Liver (tissue), 8 donors: ENCODE measurements at regions not wholly inside any gene's neighbourhood (a gene's known extent, or its start where the extent isn't known, plus 50 kb on each side); places are given as distances from the start of the nearest gene placed in this dataset.
A peak's percentile ranks its signal among the peaks of the same experiment; 100 is the strongest.

Experiments used
- DNase-seq: peaks from one replicate; pipeline ENCODE4 v3.0.0-alpha.2; 2017; ENCODE audit warnings: low spot score
- H3K27ac ChIP-seq, 2 donors: one replicate each; pipeline ENCODE4 v1.7.0; 2013; ENCODE audit warnings: inconsistent platforms in 2 of 2, low read length in 2 of 2, control low read depth in 1 of 2, low read depth in 1 of 2, mild to moderate bottlenecking in 1 of 2
- H3K27me3 ChIP-seq, 4 donors: one replicate each; pipeline versions ENCODE4 v1.6.1 to v1.7.0; 2013; ENCODE audit warnings: low read length in 3 of 4, inconsistent platforms in 1 of 4, mild to moderate bottlenecking in 1 of 4, moderate library complexity in 1 of 4; ENCODE audit not compliant: control insufficient read depth in 4 of 4, insufficient read depth in 4 of 4
- H3K36me3 ChIP-seq, 4 donors: one replicate each; pipeline versions ENCODE4 v1.6.1 to v1.7.0; 2013; ENCODE audit warnings: low read length in 3 of 4, mild to moderate bottlenecking in 3 of 4, low read depth in 1 of 4, moderate library complexity in 1 of 4; ENCODE audit not compliant: control insufficient read depth in 4 of 4, insufficient read depth in 3 of 4
- H3K4me1 ChIP-seq, 4 donors: one replicate each; pipeline versions ENCODE4 v1.6.1 to v1.7.0; 2013; ENCODE audit warnings: low read length in 3 of 4, mild to moderate bottlenecking in 3 of 4, moderate library complexity in 1 of 4; ENCODE audit not compliant: control insufficient read depth in 4 of 4, insufficient read depth in 4 of 4
- H3K4me3 ChIP-seq, 3 donors: one replicate each; pipeline versions ENCODE4 v1.6.1 to v1.7.0; 2013; ENCODE audit warnings: low read length in 3 of 3, control low read depth in 1 of 3, low read depth in 1 of 3, mild to moderate bottlenecking in 1 of 3
- H3K9ac ChIP-seq, 2 donors: one replicate each; pipeline ENCODE4 v1.7.0; 2013; ENCODE audit warnings: low read length in 2 of 2, mild to moderate bottlenecking in 2 of 2, moderate library complexity in 2 of 2, control low read depth in 1 of 2, low read depth in 1 of 2
- H3K9me3 ChIP-seq, 4 donors: one replicate each; pipeline versions ENCODE4 v1.6.1 to v1.7.0; 2013; ENCODE audit warnings: low read length in 3 of 4; ENCODE audit not compliant: control insufficient read depth in 4 of 4
- GABPA ChIP-seq, 2 donors: IDR thresholded peaks in 1 of 2; conservative IDR thresholded peaks in 1 of 2; 2 replicates each; pipeline ENCODE4 v1.6.1; 2016; ENCODE audit warnings: antibody characterized with exemption in 2 of 2, mild to moderate bottlenecking in 1 of 2, moderate library complexity in 1 of 2
- HNF4A ChIP-seq, 2 donors: conservative IDR thresholded peaks; 2 replicates each; pipeline ENCODE4 v1.6.1; 2016; ENCODE audit warnings: antibody characterized with exemption in 2 of 2, mild to moderate bottlenecking in 2 of 2
- NR2F2 ChIP-seq: IDR thresholded peaks from 2 replicates; pipeline ENCODE4 v1.6.1; 2016; ENCODE audit warnings: antibody characterized with exemption
- RAD21 ChIP-seq, 2 donors: IDR thresholded peaks; 2 replicates each; pipeline ENCODE4 v1.6.1; 2016; ENCODE audit warnings: antibody characterized with exemption in 2 of 2, mild to moderate bottlenecking in 2 of 2
- RXRA ChIP-seq, 2 donors: IDR thresholded peaks; 2 replicates each; pipeline ENCODE4 v1.6.1; 2017 to 2018; ENCODE audit warnings: antibody characterized with exemption in 2 of 2, mild to moderate bottlenecking in 1 of 2
- SP1 ChIP-seq: IDR thresholded peaks from 2 replicates; pipeline ENCODE4 v1.6.1; 2018; ENCODE audit warnings: antibody characterized with exemption, mild to moderate bottlenecking
- TAF1 ChIP-seq: conservative IDR thresholded peaks from 2 replicates; pipeline ENCODE4 v1.6.1; 2016; ENCODE audit warnings: antibody characterized with exemption, mild to moderate bottlenecking
- YY1 ChIP-seq: IDR thresholded peaks from 2 replicates; pipeline ENCODE4 v1.6.1; 2016; ENCODE audit warnings: antibody characterized with exemption, mild to moderate bottlenecking
- WGBS: extraction: QIAGEN DNeasy Blood & Tissue Kit; methylation state at CpG from one replicate; pipeline ENCODE4 v1.1.7; 2013; 5-methylcytosine and 5-hydroxymethylcytosine counted together
- TF ChIP-seq, protein P1 (sequence below): IDR thresholded peaks from 2 replicates; pipeline ENCODE4 v1.6.1; 2016; ENCODE audit warnings: antibody characterized with exemption
- TF ChIP-seq, protein P2 (sequence below): IDR thresholded peaks from 2 replicates; pipeline ENCODE4 v1.6.1; 2016; ENCODE audit warnings: antibody characterized with exemption, mild to moderate bottlenecking
- TF ChIP-seq, protein P3 (sequence below): IDR thresholded peaks from 2 replicates; pipeline ENCODE4 v1.6.1; 2016; ENCODE audit warnings: antibody characterized with exemption
- TF ChIP-seq, protein P4 (sequence below): IDR thresholded peaks from 2 replicates; pipeline ENCODE4 v1.6.1; 2016; ENCODE audit warnings: antibody characterized with exemption
- TF ChIP-seq, protein P5 (sequence below): fragments of 150-350 bp; IDR thresholded peaks from 2 replicates; pipeline ENCODE4 v1.5.1; 2017; ENCODE audit warnings: improper control_type of control experiment, low read depth, low read length; ENCODE audit not compliant: missing input control
- donor health status: healthy.
- donor health status: healthy.
- donor health status: healthy.
- donor health status: healthy.
- donor health status: healthy.

DNA sequence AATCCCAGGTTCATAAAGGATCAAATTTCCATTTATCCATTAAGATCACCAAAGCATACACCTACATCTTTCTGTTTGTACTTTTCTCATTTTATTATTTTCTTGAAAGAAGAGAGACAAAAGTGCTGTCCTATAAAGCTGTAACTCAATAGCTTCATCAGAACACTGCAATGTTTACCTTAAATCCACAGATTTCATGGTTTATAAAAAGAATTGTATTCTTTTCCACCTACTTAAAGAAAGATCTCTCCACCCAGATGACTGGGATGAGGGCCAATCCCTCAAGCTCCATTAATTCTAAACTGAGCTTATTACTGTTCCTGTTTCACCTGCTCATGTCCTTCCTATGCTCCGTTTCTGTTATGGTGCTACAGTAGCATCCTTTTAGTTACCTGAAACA, 470.6 kb downstream of the BCAT1 start (continued):
- TF ChIP-seq, protein P1, sequence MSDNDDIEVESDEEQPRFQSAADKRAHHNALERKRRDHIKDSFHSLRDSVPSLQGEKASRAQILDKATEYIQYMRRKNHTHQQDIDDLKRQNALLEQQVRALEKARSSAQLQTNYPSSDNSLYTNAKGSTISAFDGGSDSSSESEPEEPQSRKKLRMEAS: no peak

DNA sequence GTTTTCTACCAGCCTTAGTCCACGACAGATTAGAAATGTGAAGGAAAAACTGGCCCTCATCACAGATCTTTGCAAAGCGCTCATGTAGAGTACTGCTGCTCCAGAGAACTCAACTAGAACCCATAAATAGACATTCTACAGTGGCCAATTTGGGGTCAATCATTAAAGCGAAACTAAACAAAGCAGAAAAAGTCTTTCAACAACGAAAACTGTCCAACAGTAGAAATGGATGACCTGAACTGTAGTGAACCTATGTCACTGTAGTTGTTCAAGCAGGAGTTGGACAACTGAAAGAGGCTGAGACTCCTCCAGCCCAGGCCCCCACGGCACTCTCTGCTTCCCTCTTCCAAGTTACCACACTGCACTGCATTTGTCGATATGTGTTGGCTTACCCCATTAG, 472.6 kb downstream of the BCAT1 start:
- 30% methylated on average over 6 of the region's 6 CpGs for WGBS
- H3K4me3 ChIP-seq: peak overlapping the region; percentile 27 to 41 (median 29)

More for the DNA sequence above, 472.6 kb downstream of the BCAT1 start:
- no peaks in the 10 kb centered on the region for H3K9me3 ChIP-seq
- no peaks in the 10 kb centered on the region for H3K27me3 ChIP-seq
- H3K27ac ChIP-seq: peak overlapping the region; percentile 82 to 91
- peak overlapping the region; percentile 19 to 67 for H3K9ac ChIP-seq
- H3K4me1 ChIP-seq: peaks cover 9 to 22% (median 11%) of the 10 kb centered on the region in 4 donors
- no peaks in the 10 kb centered on the region for H3K36me3 ChIP-seq
- TF ChIP-seq SP1 (peak; percentile 68), GABPA (IDR thresholded peaks at IDR 0.05 in 1 of 2, conservative IDR thresholded peaks at IDR 0.05 in 1 of 2) (no peak), YY1 (peak; percentile 89), RAD21 (IDR thresholded peaks at IDR 0.05) (peak in 1 of 2 donors; percentile 63), RXRA (IDR thresholded peaks at IDR 0.05) (peak; percentile 83 to 89), TAF1 (no peak), HNF4A (conservative IDR thresholded peaks at IDR 0.05) (peak; percentile 50 to 55), NR2F2 (peak; percentile 42)
- TF ChIP-seq, protein P2, sequence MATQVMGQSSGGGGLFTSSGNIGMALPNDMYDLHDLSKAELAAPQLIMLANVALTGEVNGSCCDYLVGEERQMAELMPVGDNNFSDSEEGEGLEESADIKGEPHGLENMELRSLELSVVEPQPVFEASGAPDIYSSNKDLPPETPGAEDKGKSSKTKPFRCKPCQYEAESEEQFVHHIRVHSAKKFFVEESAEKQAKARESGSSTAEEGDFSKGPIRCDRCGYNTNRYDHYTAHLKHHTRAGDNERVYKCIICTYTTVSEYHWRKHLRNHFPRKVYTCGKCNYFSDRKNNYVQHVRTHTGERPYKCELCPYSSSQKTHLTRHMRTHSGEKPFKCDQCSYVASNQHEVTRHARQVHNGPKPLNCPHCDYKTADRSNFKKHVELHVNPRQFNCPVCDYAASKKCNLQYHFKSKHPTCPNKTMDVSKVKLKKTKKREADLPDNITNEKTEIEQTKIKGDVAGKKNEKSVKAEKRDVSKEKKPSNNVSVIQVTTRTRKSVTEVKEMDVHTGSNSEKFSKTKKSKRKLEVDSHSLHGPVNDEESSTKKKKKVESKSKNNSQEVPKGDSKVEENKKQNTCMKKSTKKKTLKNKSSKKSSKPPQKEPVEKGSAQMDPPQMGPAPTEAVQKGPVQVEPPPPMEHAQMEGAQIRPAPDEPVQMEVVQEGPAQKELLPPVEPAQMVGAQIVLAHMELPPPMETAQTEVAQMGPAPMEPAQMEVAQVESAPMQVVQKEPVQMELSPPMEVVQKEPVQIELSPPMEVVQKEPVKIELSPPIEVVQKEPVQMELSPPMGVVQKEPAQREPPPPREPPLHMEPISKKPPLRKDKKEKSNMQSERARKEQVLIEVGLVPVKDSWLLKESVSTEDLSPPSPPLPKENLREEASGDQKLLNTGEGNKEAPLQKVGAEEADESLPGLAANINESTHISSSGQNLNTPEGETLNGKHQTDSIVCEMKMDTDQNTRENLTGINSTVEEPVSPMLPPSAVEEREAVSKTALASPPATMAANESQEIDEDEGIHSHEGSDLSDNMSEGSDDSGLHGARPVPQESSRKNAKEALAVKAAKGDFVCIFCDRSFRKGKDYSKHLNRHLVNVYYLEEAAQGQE: peak; percentile 52
- TF ChIP-seq, protein P3, sequence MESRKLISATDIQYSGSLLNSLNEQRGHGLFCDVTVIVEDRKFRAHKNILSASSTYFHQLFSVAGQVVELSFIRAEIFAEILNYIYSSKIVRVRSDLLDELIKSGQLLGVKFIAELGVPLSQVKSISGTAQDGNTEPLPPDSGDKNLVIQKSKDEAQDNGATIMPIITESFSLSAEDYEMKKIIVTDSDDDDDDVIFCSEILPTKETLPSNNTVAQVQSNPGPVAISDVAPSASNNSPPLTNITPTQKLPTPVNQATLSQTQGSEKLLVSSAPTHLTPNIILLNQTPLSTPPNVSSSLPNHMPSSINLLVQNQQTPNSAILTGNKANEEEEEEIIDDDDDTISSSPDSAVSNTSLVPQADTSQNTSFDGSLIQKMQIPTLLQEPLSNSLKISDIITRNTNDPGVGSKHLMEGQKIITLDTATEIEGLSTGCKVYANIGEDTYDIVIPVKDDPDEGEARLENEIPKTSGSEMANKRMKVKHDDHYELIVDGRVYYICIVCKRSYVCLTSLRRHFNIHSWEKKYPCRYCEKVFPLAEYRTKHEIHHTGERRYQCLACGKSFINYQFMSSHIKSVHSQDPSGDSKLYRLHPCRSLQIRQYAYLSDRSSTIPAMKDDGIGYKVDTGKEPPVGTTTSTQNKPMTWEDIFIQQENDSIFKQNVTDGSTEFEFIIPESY: no peak
- TF ChIP-seq, protein P4, sequence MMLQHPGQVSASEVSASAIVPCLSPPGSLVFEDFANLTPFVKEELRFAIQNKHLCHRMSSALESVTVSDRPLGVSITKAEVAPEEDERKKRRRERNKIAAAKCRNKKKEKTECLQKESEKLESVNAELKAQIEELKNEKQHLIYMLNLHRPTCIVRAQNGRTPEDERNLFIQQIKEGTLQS: no peak
- TF ChIP-seq, protein P5, sequence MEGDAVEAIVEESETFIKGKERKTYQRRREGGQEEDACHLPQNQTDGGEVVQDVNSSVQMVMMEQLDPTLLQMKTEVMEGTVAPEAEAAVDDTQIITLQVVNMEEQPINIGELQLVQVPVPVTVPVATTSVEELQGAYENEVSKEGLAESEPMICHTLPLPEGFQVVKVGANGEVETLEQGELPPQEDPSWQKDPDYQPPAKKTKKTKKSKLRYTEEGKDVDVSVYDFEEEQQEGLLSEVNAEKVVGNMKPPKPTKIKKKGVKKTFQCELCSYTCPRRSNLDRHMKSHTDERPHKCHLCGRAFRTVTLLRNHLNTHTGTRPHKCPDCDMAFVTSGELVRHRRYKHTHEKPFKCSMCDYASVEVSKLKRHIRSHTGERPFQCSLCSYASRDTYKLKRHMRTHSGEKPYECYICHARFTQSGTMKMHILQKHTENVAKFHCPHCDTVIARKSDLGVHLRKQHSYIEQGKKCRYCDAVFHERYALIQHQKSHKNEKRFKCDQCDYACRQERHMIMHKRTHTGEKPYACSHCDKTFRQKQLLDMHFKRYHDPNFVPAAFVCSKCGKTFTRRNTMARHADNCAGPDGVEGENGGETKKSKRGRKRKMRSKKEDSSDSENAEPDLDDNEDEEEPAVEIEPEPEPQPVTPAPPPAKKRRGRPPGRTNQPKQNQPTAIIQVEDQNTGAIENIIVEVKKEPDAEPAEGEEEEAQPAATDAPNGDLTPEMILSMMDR: no peak
- no peak for DNase-seq
